HG02852 (cell line): ENCODE measurements at regions not wholly inside any gene's neighbourhood (a gene's known extent, or its start where the extent isn't known, plus 50 kb on each side); places are given as distances from the start of the nearest gene placed in this dataset.

Experiments
- ATAC-seq: cut with Tn5 transposase; IDR thresholded peaks from one replicate; pipeline ENCODE4 v1.9.1; 2021; ENCODE audit warnings: mild to moderate bottlenecking, moderate library complexity; ENCODE audit not compliant: unreplicated experiment

GRCh38 chr20:39855799-39856198, 833.2 kb downstream of the MAFB start:
- no peak for ATAC-seq

GRCh38 chr20:39855056-39855455, 834.0 kb downstream of the MAFB start:
- no peak for ATAC-seq

- no peak for ATAC-seq
Observed at GRCh38 chr20:39853636-39854035, 835.4 kb downstream of the MAFB start.

GRCh38 chr20:39853050-39853449, 836.0 kb downstream of the MAFB start:
- ATAC-seq: no peak

GRCh38 chr20:39851459-39851858, 837.6 kb downstream of the MAFB start:
- no peak for ATAC-seq

GRCh38 chr20:39850821-39851330, 838.2 kb downstream of the MAFB start:
- ATAC-seq: no peak

- ATAC-seq: no peak
Observed at GRCh38 chr20:39850246-39850645, 838.8 kb downstream of the MAFB start.

- ATAC-seq: no peak
Observed at GRCh38 chr20:39849664-39850063, 839.4 kb downstream of the MAFB start.

- no peak for ATAC-seq
Observed at GRCh38 chr20:39849171-39849570, 839.9 kb downstream of the MAFB start.

GRCh38 chr20:39839399-39840119, 849.5 kb downstream of the MAFB start:
- ATAC-seq: no peak

- ATAC-seq: no peak
Observed at GRCh38 chr20:39837561-39837960, 851.5 kb downstream of the MAFB start.

- ATAC-seq: no peak
Observed at GRCh38 chr20:39835130-39835842, 853.8 kb downstream of the MAFB start.

GRCh38 chr20:39830903-39831302, 858.1 kb downstream of the MAFB start:
- ATAC-seq: no peak

GRCh38 chr20:39829661-39830060, 859.4 kb downstream of the MAFB start:
- peak; percentile 86 for ATAC-seq

- ATAC-seq: peak; percentile 12
Observed at GRCh38 chr20:39829256-39829655, 859.8 kb downstream of the MAFB start.

GRCh38 chr20:39825950-39826349, 863.1 kb downstream of the MAFB start:
- ATAC-seq: peak; percentile 45

- ATAC-seq: no peak
Observed at GRCh38 chr20:39825524-39825923, 863.4 kb downstream of the DHX35 start.

- ATAC-seq: no peak
Observed at GRCh38 chr20:39823224-39823623, 861.1 kb downstream of the DHX35 start.

- ATAC-seq: no peak
Observed at GRCh38 chr20:39822667-39823066, 860.5 kb downstream of the DHX35 start.

- peak; percentile 74 for ATAC-seq
Observed at GRCh38 chr20:39813190-39813829, 851.2 kb downstream of the DHX35 start.

- no peak for ATAC-seq
Observed at GRCh38 chr20:39812116-39812515, 850.0 kb downstream of the DHX35 start.

- no peak for ATAC-seq
Observed at GRCh38 chr20:39810309-39810708, 848.2 kb downstream of the DHX35 start.
